GM12878 (cell line): ENCODE measurements at regions not wholly inside any gene's neighbourhood (a gene's known extent, or its start where the extent isn't known, plus 50 kb on each side); places are given as distances from the start of the nearest gene placed in this dataset.

Experiments used
- ATAC-seq: fragments of 200-7000 bp; cut with Tn5 transposase; 3 replicates; pipeline ENCODE4 v1.9.1; 2020; ENCODE audit warnings: mild to moderate bottlenecking, moderate library complexity
- BruUV-seq: library from RNA; stranded (reverse); fragments of 400-500 nt; replicated peaks from 2 replicates; lab custom pipeline; 2021; lab: Mats Ljungman, UMichigan
- CTCF ChIA-PET: fragments of 300-600 bp; sonication (Branson Sonifier 250); formaldehyde crosslinking; extraction: SDS; loops from one replicate; lab custom pipeline; 2021; ENCODE audit warnings: inconsistent platforms; lab: Yijun Ruan, JAX
- POLR2A ChIA-PET: fragments of 350-600 bp; formaldehyde crosslinking; extraction: SDS; loops from one replicate; lab custom pipeline; 2021; ENCODE audit warnings: inconsistent platforms; lab: Charles Lee
- RAD21 ChIA-PET: fragments of 300-600 bp; sonication (Branson Sonifier 250); formaldehyde crosslinking; loops from one replicate; lab custom pipeline; 2023; ENCODE audit warnings: antibody characterized with exemption; ENCODE audit not compliant: unreplicated experiment; lab: Charles Lee
- SMC1A ChIA-PET: fragments of 300-600 bp; sonication (Branson Sonifier 250); formaldehyde crosslinking; loops from one replicate; lab custom pipeline; 2023; ENCODE audit not compliant: unreplicated experiment, uncharacterized antibody; lab: Charles Lee
- DNase-seq: peaks from one replicate; pipeline ENCODE4 v3.0.0-alpha.2; 2011; ENCODE audit warnings: low read depth, low spot score
- FAIRE-seq: peaks from 3 replicates; lab custom pipeline; 2011; peaks lifted over from hg19 to GRCh38; lab: Jason Lieb, UNC
- H2AFZ ChIP-seq: 2 replicates; pipeline ENCODE4 v1.6.0; 2011; ENCODE audit warnings: low read depth, low read length, control low read depth; ENCODE audit not compliant: control insufficient read depth
- H3K27ac ChIP-seq: 2 replicates; pipeline ENCODE4 v1.5.1; 2011; ENCODE audit warnings: control low read depth; ENCODE audit not compliant: control insufficient read depth, insufficient read depth
- H3K27me3 ChIP-seq, 2 experiments: replicated peaks in 1 of 2; 2 replicates each; pipeline versions ENCODE4 v1.6.0 to v1.6.1; 2011; ENCODE audit warnings: low read length in 1 of 2; ENCODE audit not compliant: control insufficient read depth in 2 of 2, insufficient read depth in 2 of 2
- H3K36me3 ChIP-seq, 2 experiments: 2 replicates each; pipeline ENCODE4 v1.5.1; 2011; ENCODE audit warnings: low read length in 1 of 2; ENCODE audit not compliant: control insufficient read depth in 2 of 2, insufficient read depth in 2 of 2
- H3K4me1 ChIP-seq: 2 replicates; pipeline ENCODE4 v1.6.1; 2011; ENCODE audit warnings: mild to moderate bottlenecking, low read length, moderate library complexity, mixed read lengths; ENCODE audit not compliant: control insufficient read depth, insufficient read depth
- H3K4me2 ChIP-seq: 2 replicates; pipeline ENCODE4 v1.6.0; 2011; ENCODE audit warnings: control low read depth; ENCODE audit not compliant: control insufficient read depth, insufficient read depth
- H3K4me3 ChIP-seq: fragments of 200-600 bp; sonication (generic); 2 replicates; pipeline ENCODE4 v1.5.1; 2016
- H3K79me2 ChIP-seq: 2 replicates; pipeline ENCODE4 v1.6.0; 2011; ENCODE audit warnings: low read length; ENCODE audit not compliant: control insufficient read depth, insufficient read depth
- H3K9ac ChIP-seq: 2 replicates; pipeline ENCODE4 v1.8.0; 2011; ENCODE audit warnings: low read length, control low read depth, mixed read lengths; ENCODE audit not compliant: control insufficient read depth, insufficient read depth
- H3K9me3 ChIP-seq: replicated peaks from 3 replicates; pipeline ENCODE4 v1.5.1; 2011; ENCODE audit warnings: mild to moderate bottlenecking, low read length; ENCODE audit not compliant: control insufficient read depth, insufficient read depth
- H4K20me1 ChIP-seq: 2 replicates; pipeline ENCODE4 v1.6.0; 2011; ENCODE audit not compliant: control insufficient read depth, insufficient read depth
- BMI1 ChIP-seq: fragments of 450-650 bp; IDR thresholded peaks from 2 replicates; pipeline ENCODE4 v1.6.1; 2016; ENCODE audit warnings: mild to moderate bottlenecking, moderate library complexity, borderline replicate concordance
- CREM ChIP-seq: IDR thresholded peaks from 2 replicates; pipeline ENCODE4 v1.6.1; 2014; ENCODE audit warnings: antibody characterized with exemption, low read depth
- ESRRA ChIP-seq: IDR thresholded peaks from 2 replicates; pipeline ENCODE4 v1.6.1; 2012; ENCODE audit warnings: mild to moderate bottlenecking, low read length, improper control_type of control experiment
- EZH2 ChIP-seq: IDR thresholded peaks from 2 replicates; pipeline ENCODE4 v1.6.1; 2012; ENCODE audit warnings: low read depth, mild to moderate bottlenecking, control low read depth, inconsistent platforms, low read length, borderline replicate concordance; ENCODE audit not compliant: control insufficient read depth
- GATAD2B ChIP-seq: fragments of 450-650 bp; conservative IDR thresholded peaks from 2 replicates; pipeline ENCODE4 v1.6.1; 2017; ENCODE audit warnings: low read depth, mild to moderate bottlenecking, moderate library complexity
- JUND ChIP-seq: IDR thresholded peaks from 2 replicates; pipeline ENCODE4 v1.6.1; 2012; ENCODE audit warnings: low read depth, mild to moderate bottlenecking, low read length, improper control_type of control experiment, moderate library complexity
- KAT2A ChIP-seq: conservative IDR thresholded peaks from 2 replicates; pipeline ENCODE4 v1.6.1; 2011; ENCODE audit warnings: low read depth, low read length; ENCODE audit not compliant: control insufficient read depth
- NRF1 ChIP-seq: conservative IDR thresholded peaks from 2 replicates; pipeline ENCODE4 v1.6.1; 2011; ENCODE audit warnings: mild to moderate bottlenecking, low read depth, low read length, improper control_type of control experiment
- SMC3 ChIP-seq: IDR thresholded peaks from 2 replicates; pipeline ENCODE4 v1.6.1; 2011; ENCODE audit warnings: low read length, improper control_type of control experiment, borderline replicate concordance
- WGBS: methylation state at CpG from one replicate; pipeline ENCODE4 v1.1.6; 2016; ENCODE audit warnings: low lambda C conversion rate; ENCODE audit not compliant: insufficient replicate concordance, insufficient coverage; ENCODE audit errors: missing lambda C conversion rate; 5-methylcytosine and 5-hydroxymethylcytosine counted together
- in situ Hi-C: fragments of 300-500 bp; cut with MboI; formaldehyde crosslinking; loops from 9 replicates; pipeline ENCODE4 v1.14.3; 2018; ENCODE audit warnings: mixed read lengths
- intact Hi-C: fragments of 100-400 bp; cut with micrococcal nuclease; formaldehyde crosslinking; loops from one replicate; pipeline ENCODE4 v1.14.2; 2022; ENCODE audit not compliant: unreplicated experiment
- TF ChIP-seq, protein P1 (sequence below): fragments of 450-650 bp; IDR thresholded peaks from 2 replicates; pipeline ENCODE4 v1.6.1; 2016; ENCODE audit warnings: mild to moderate bottlenecking
- TF ChIP-seq, protein P2 (sequence below): IDR thresholded peaks from 2 replicates; pipeline ENCODE4 v1.6.1; 2012; ENCODE audit warnings: low read depth, low read length, improper control_type of control experiment
- TF ChIP-seq, protein P3 (sequence below): fragments of 450-650 bp; formaldehyde crosslinking; IDR thresholded peaks from 2 replicates; pipeline ENCODE4 v1.4.0; 2022; ENCODE audit warnings: mild to moderate bottlenecking, moderate library complexity
- TF ChIP-seq, protein P4 (sequence below): fragments of 450-650 bp; IDR thresholded peaks from 2 replicates; pipeline ENCODE4 v1.6.1; 2018; ENCODE audit warnings: borderline replicate concordance, mild to moderate bottlenecking; ENCODE audit not compliant: partially characterized antibody

DNA sequence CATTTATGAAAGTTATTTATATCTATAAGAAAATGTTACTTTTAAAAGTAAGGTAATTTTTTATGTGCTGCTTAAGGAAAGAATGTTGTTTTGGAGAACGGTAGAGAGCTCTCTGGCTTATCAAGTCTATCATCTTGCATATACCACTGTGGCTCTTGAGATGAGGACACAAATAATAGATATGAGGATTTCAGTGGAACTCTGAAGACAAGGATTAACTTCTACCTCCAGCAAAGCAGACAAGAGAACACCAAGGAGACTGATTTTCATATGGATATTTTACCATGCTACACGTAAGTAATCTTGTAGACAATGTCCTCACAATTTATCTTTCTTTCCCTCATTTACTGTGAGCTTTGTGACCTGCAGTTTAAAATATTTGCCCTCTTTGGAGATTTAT is 557.5 kb upstream of the NDST4 start:
- no peak overlapping the region for H3K4me2 ChIP-seq
- no peak overlapping the region for H2AFZ ChIP-seq
- no peak overlapping the region for H3K27ac ChIP-seq
- intact Hi-C loops (no loop called here), in situ Hi-C loops (no loop called here)
- ChIA-PET SMC1A (no interaction called here), RAD21 (no interaction called here), CTCF (no interaction called here), POLR2A (no interaction called here)
- H4K20me1 ChIP-seq = no peaks in the 10 kb centered on the region
- H3K79me2 ChIP-seq = no peaks in the 10 kb centered on the region
- H3K4me3 ChIP-seq = no peak overlapping the region
- H3K36me3 ChIP-seq = no peaks in the 10 kb centered on the region
- no peak overlapping the region for H3K9ac ChIP-seq
- no peaks in the 10 kb centered on the region for H3K4me1 ChIP-seq
- 8% methylated on average over 2 of the region's 2 CpGs for WGBS
- no peaks in the 10 kb centered on the region for H3K9me3 ChIP-seq
- no TSS peak for BruUV-seq
- H3K27me3 ChIP-seq = no peaks in the 10 kb centered on the region
- no peak for DNase-seq
- FAIRE-seq = no peak
- no peak for ATAC-seq
- TF ChIP-seq, protein P1, sequence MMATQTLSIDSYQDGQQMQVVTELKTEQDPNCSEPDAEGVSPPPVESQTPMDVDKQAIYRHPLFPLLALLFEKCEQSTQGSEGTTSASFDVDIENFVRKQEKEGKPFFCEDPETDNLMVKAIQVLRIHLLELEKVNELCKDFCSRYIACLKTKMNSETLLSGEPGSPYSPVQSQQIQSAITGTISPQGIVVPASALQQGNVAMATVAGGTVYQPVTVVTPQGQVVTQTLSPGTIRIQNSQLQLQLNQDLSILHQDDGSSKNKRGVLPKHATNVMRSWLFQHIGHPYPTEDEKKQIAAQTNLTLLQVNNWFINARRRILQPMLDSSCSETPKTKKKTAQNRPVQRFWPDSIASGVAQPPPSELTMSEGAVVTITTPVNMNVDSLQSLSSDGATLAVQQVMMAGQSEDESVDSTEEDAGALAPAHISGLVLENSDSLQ = no peak
- no peak for TF ChIP-seq BMI1
- TF ChIP-seq, protein P2, sequence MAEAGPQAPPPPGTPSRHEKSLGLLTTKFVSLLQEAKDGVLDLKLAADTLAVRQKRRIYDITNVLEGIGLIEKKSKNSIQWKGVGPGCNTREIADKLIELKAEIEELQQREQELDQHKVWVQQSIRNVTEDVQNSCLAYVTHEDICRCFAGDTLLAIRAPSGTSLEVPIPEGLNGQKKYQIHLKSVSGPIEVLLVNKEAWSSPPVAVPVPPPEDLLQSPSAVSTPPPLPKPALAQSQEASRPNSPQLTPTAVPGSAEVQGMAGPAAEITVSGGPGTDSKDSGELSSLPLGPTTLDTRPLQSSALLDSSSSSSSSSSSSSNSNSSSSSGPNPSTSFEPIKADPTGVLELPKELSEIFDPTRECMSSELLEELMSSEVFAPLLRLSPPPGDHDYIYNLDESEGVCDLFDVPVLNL = no peak
- TF ChIP-seq KAT2A = no peak
- no peak for TF ChIP-seq ESRRA
- no peak for TF ChIP-seq SMC3
- TF ChIP-seq, protein P3, sequence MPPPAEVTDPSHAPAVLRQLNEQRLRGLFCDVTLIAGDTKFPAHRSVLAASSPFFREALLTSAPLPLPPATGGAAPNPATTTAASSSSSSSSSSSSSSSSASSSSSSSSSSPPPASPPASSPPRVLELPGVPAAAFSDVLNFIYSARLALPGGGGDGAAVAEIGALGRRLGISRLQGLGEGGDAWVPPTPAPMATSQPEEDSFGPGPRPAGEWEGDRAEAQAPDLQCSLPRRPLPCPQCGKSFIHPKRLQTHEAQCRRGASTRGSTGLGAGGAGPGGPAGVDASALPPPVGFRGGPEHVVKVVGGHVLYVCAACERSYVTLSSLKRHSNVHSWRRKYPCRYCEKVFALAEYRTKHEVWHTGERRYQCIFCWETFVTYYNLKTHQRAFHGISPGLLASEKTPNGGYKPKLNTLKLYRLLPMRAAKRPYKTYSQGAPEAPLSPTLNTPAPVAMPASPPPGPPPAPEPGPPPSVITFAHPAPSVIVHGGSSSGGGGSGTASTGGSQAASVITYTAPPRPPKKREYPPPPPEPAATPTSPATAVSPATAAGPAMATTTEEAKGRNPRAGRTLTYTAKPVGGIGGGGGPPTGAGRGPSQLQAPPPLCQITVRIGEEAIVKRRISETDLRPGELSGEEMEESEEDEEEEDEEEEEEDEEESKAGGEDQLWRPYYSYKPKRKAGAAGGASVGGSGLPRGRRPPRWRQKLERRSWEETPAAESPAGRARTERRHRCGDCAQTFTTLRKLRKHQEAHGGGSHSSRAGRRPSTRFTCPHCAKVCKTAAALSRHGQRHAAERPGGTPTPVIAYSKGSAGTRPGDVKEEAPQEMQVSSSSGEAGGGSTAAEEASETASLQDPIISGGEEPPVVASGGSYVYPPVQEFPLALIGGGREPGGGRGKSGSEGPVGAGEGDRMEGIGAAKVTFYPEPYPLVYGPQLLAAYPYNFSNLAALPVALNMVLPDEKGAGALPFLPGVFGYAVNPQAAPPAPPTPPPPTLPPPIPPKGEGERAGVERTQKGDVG (CRISPR knock-in tag) = no peak
- TF ChIP-seq EZH2 = no peak
- no peak for TF ChIP-seq GATAD2B
- no peak for TF ChIP-seq NRF1
- no peak for TF ChIP-seq JUND
- TF ChIP-seq CREM = no peak
- TF ChIP-seq, protein P4, sequence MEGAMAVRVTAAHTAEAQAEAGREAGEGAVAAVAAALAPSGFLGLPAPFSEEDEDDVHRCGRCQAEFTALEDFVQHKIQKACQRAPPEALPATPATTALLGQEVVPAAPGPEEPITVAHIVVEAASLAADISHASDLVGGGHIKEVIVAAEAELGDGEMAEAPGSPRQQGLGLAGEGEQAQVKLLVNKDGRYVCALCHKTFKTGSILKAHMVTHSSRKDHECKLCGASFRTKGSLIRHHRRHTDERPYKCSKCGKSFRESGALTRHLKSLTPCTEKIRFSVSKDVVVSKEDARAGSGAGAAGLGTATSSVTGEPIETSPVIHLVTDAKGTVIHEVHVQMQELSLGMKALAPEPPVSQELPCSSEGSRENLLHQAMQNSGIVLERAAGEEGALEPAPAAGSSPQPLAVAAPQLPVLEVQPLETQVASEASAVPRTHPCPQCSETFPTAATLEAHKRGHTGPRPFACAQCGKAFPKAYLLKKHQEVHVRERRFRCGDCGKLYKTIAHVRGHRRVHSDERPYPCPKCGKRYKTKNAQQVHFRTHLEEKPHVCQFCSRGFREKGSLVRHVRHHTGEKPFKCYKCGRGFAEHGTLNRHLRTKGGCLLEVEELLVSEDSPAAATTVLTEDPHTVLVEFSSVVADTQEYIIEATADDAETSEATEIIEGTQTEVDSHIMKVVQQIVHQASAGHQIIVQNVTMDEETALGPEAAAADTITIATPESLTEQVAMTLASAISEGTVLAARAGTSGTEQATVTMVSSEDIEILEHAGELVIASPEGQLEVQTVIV = no peak
